Uterus (tissue), 3 donors: ENCODE measurements at regions not wholly inside any gene's neighbourhood (a gene's known extent, or its start where the extent isn't known, plus 50 kb on each side); places are given as distances from the start of the nearest gene placed in this dataset.

Source experiments
- DNase-seq, 2 donors: peaks; one replicate each; pipeline ENCODE4 v3.0.0-alpha.2; 2019 to 2020
- H3K27ac ChIP-seq, 2 donors: fragments of 200-600 bp; sonication (generic); 1 replicate in 1 of 2; 2 replicates in 1 of 2; pipeline ENCODE4 v1.5.1; 2016 to 2018
- H3K27me3 ChIP-seq, 2 donors: fragments of 200-600 bp; sonication (generic); one replicate each; pipeline ENCODE4 v1.5.1; 2018 to 2019; ENCODE audit warnings: control low read depth in 1 of 2
- H3K36me3 ChIP-seq, 2 donors: fragments of 200-600 bp; sonication (generic); one replicate each; pipeline ENCODE4 v1.5.1; 2019; ENCODE audit warnings: control low read depth in 1 of 2
- H3K4me1 ChIP-seq, 2 donors: fragments of 200-600 bp; sonication (generic); one replicate each; pipeline ENCODE4 v1.5.1; 2018 to 2019; ENCODE audit warnings: control low read depth in 1 of 2
- H3K4me3 ChIP-seq, 2 donors: fragments of 200-600 bp; sonication (generic); 1 replicate in 1 of 2; 2 replicates in 1 of 2; pipeline ENCODE4 v1.5.1; 2018 to 2019; ENCODE audit warnings: mild to moderate bottlenecking in 1 of 2
- H3K9me3 ChIP-seq, 2 donors: fragments of 200-600 bp; sonication (generic); one replicate each; pipeline ENCODE4 v1.5.1; 2019; ENCODE audit warnings: control low read depth in 1 of 2
- POLR2A ChIP-seq, 2 donors: fragments of 450-650 bp; IDR thresholded peaks; one replicate each; pipeline ENCODE4 v1.6.1; 2016; ENCODE audit warnings: antibody characterized with exemption in 2 of 2, mild to moderate bottlenecking in 1 of 2, moderate library complexity in 1 of 2
- intact Hi-C: fragments of 100-400 bp; cut with DNase I; formaldehyde crosslinking; loops from one replicate; pipeline ENCODE4 v1.15.1; 2023; ENCODE audit warnings: low total_unique reads
- TF ChIP-seq, protein P1 (sequence below), 4 experiments: fragments of 200-600 bp in 2 of 4; fragments of 450-650 bp in 2 of 4; sonication (generic) in 2 of 4; IDR thresholded peaks; one replicate each; pipeline ENCODE4 v1.5.1; 2016 to 2019; ENCODE audit warnings: antibody characterized with exemption in 4 of 4, mild to moderate bottlenecking in 2 of 4, moderate library complexity in 1 of 4
- donor health status: DM: yes; HTN: yes; CAD: no.

DNA sequence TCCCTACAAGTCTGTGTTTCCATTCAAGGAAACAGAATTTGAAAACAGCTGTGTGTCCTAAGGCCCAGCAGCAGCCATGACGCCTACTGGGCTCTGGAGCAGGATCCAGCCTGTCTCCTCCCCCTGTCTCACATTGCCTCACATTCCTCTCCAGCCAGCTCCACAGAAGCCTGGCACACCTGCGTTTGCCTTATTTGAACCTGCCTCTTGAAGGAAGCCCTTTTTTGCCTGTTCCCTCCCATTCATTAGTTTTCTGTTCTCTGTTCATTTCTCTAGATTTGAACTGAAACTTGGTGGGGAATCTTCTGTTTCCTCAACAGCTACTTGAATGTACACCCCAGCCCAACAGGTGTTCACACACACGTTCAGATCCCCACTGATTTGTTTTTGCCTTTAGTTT, 890.5 kb downstream of the TUSC7 start:
- intact Hi-C loops, result no loop called here
- TF ChIP-seq POLR2A (IDR thresholded peaks at IDR 0.05), result no peak
- TF ChIP-seq, protein P1, sequence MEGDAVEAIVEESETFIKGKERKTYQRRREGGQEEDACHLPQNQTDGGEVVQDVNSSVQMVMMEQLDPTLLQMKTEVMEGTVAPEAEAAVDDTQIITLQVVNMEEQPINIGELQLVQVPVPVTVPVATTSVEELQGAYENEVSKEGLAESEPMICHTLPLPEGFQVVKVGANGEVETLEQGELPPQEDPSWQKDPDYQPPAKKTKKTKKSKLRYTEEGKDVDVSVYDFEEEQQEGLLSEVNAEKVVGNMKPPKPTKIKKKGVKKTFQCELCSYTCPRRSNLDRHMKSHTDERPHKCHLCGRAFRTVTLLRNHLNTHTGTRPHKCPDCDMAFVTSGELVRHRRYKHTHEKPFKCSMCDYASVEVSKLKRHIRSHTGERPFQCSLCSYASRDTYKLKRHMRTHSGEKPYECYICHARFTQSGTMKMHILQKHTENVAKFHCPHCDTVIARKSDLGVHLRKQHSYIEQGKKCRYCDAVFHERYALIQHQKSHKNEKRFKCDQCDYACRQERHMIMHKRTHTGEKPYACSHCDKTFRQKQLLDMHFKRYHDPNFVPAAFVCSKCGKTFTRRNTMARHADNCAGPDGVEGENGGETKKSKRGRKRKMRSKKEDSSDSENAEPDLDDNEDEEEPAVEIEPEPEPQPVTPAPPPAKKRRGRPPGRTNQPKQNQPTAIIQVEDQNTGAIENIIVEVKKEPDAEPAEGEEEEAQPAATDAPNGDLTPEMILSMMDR (IDR thresholded peaks at IDR 0.05), result no peak

DNA sequence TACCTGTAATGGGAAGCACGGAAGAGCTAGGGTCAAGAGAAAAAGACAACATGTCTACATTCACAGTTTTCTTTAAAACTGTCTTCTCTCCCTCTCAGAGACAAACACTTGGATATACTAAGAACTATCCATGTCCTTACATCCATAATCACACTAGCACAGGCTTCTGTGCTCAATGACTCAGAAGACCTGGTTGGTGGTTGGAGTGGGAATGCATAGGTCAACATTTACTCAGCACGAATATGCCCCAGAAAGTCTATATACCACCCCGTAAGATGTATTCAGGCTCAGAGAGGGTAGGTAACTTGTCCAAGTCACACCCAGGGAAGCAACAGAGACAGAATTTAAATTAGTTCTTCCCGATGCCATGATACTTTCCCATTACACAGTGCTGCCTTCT, 891.1 kb downstream of the TUSC7 start:
- H3K36me3 ChIP-seq, result no peaks in the 10 kb centered on the region
- intact Hi-C loops, result no loop called here
- no peaks in the 10 kb centered on the region for H3K9me3 ChIP-seq
- H3K4me1 ChIP-seq, result no peaks in the 10 kb centered on the region
- no peak overlapping the region for H3K27ac ChIP-seq
- no peak overlapping the region for H3K4me3 ChIP-seq
- H3K27me3 ChIP-seq, result no peaks in the 10 kb centered on the region
- TF ChIP-seq POLR2A (IDR thresholded peaks at IDR 0.05), result no peak
- TF ChIP-seq, protein P1 (IDR thresholded peaks at IDR 0.05), result no peak
- DNase-seq, result no peak

More for the DNA sequence above, 890.5 kb downstream of the TUSC7 start:
- Histone ChIP-seq H3K27me3 (no peaks in the 10 kb centered on the region), H3K27ac (no peak overlapping the region), H3K9me3 (no peaks in the 10 kb centered on the region), H3K4me3 (no peak overlapping the region), H3K36me3 (no peaks in the 10 kb centered on the region), H3K4me1 (no peaks in the 10 kb centered on the region)
- DNase-seq, result no peak

DNA sequence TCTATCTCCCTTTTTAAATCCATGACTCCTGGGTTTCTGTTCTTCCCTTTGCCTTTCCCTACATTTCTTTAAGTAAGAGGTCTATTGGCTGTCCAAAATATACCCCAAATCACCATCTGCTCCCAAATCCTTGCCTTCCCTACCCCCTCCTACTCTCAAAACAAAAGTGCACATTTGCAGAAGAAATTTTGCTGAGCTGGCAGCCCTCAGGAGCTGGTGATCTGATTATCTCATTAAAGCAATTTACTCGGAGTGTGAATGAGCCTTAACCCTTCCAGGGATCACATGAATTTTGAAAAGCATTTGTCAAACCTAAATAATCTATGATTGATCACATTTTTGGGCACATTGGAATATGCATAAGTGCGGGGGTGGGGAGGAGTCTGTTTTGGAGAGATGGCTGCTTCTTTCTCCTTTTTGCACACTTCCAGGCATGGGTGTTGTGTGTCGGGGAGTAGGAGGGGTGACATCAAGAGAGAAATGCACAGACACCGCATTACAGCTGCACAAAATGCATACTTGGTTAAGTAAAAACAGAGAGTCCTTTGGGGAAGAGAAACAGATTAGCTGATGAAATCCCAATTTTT, 892.6 kb downstream of the TUSC7 start:
- intact Hi-C loops, result no loop called here
- Histone ChIP-seq H3K9me3 (no peaks in the 10 kb centered on the region), H3K27me3 (no peaks in the 10 kb centered on the region), H3K4me1 (no peaks in the 10 kb centered on the region), H3K36me3 (no peaks in the 10 kb centered on the region), H3K27ac (no peak overlapping the region), H3K4me3 (no peak overlapping the region)
- DNase-seq, result no peak
- no peak for TF ChIP-seq POLR2A (IDR thresholded peaks at IDR 0.05)
- TF ChIP-seq, protein P1 (IDR thresholded peaks at IDR 0.05), result no peak

DNA sequence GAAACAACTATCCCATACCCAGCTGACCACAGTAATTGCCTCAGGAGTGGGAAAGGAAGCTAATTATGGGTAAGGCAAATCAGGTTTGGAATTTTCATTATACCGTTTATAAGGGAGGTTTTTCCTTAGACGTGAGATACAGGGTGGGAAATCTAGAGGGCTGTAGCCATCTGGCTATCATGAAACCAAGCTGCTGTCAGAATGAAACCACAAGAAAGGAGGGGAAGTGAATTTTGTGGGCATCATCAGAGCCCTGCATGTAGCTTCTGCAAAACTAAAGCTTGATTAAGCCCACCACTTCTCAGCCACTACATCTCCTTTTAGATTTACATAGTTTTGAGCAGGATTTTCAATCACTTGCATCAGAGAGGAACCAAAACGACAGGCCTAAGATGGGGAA, 893.5 kb downstream of the TUSC7 start:
- H3K36me3 ChIP-seq, result no peaks in the 10 kb centered on the region
- no peak overlapping the region for H3K4me3 ChIP-seq
- no peaks in the 10 kb centered on the region for H3K27me3 ChIP-seq
- no peaks in the 10 kb centered on the region for H3K4me1 ChIP-seq
- TF ChIP-seq, protein P1 (IDR thresholded peaks at IDR 0.05), result no peak
- TF ChIP-seq POLR2A (IDR thresholded peaks at IDR 0.05), result no peak
- no peaks in the 10 kb centered on the region for H3K9me3 ChIP-seq
- intact Hi-C loops, result no loop called here
- DNase-seq, result no peak
- H3K27ac ChIP-seq, result no peak overlapping the region

DNA sequence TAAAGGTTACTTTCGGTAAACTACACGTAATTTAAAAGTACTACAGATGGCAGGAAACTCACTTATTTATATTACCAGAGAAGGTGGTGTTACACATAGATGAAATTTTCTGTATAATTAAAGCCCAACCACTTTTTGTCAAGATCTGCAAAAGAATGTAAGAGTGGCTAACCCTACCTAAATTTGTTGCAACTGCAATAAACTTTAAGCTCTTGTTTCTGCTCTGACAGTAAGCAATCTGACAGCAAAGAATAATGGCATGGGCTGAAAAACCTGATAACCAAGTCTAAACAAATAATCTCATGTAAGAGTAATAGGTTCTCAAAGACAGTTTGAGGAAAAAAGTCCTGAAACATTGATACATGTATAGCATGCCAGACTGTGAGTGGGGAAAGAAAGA, 897.3 kb downstream of the TUSC7 start:
- no peak for DNase-seq
- Histone ChIP-seq H3K27ac (no peak overlapping the region), H3K27me3 (no peaks in the 10 kb centered on the region), H3K9me3 (no peaks in the 10 kb centered on the region), H3K4me1 (no peaks in the 10 kb centered on the region), H3K4me3 (no peak overlapping the region), H3K36me3 (no peaks in the 10 kb centered on the region)
- TF ChIP-seq, protein P1 (IDR thresholded peaks at IDR 0.05), result no peak
- TF ChIP-seq POLR2A (IDR thresholded peaks at IDR 0.05), result no peak
- intact Hi-C loops, result no loop called here
